SK-N-SH (cell line): ENCODE measurements at regions not wholly inside any gene's neighbourhood (a gene's known extent, or its start where the extent isn't known, plus 50 kb on each side); places are given as distances from the start of the nearest gene placed in this dataset.

ENCODE experiments used
- CHD2 ChIP-seq: fragments of 150-350 bp; IDR thresholded peaks from 2 replicates; pipeline ENCODE4 v1.6.1; 2018; ENCODE audit warnings: low read length; ENCODE audit not compliant: partially characterized antibody
- EP300 ChIP-seq, 2 experiments: IDR thresholded peaks; 2 replicates each; pipeline versions ENCODE4 v1.4.0 to v1.6.1; 2012; ENCODE audit warnings: borderline replicate concordance in 1 of 2, low read depth in 1 of 2, low read length in 1 of 2
- EZH2phosphoT487 ChIP-seq: fragments of 200-600 bp; sonication (generic); IDR thresholded peaks from 2 replicates; pipeline ENCODE4 v1.6.1; 2017; ENCODE audit warnings: low read depth, mixed run types, mild to moderate bottlenecking, antibody characterized with exemption, moderate library complexity, borderline replicate concordance
- POLR2AphosphoS5 ChIP-seq: IDR thresholded peaks from 2 replicates; pipeline ENCODE4 v1.6.1; 2012; ENCODE audit warnings: low read depth, low read length
- RAD21 ChIP-seq: IDR thresholded peaks from 2 replicates; pipeline ENCODE4 v1.6.1; 2012; ENCODE audit warnings: mild to moderate bottlenecking, low read length
- SMC3 ChIP-seq: IDR thresholded peaks from 2 replicates; pipeline ENCODE4 v1.6.1; 2012; ENCODE audit warnings: low read depth, low read length, improper control_type of control experiment
- TEAD4 ChIP-seq: IDR thresholded peaks from 2 replicates; pipeline ENCODE4 v1.4.0; 2012; ENCODE audit warnings: mild to moderate bottlenecking, borderline replicate concordance; ENCODE audit not compliant: insufficient read depth
- YY1 ChIP-seq: IDR thresholded peaks from 2 replicates; pipeline ENCODE4 v1.4.0; 2012; ENCODE audit warnings: low read depth, mild to moderate bottlenecking
- TF ChIP-seq, protein P1 (sequence below): fragments of 200-600 bp; sonication (generic); IDR thresholded peaks from 2 replicates; pipeline ENCODE4 v1.6.1; 2017; ENCODE audit warnings: antibody characterized with exemption, mild to moderate bottlenecking, moderate library complexity
- TF ChIP-seq, protein P2 (sequence below): IDR thresholded peaks from 2 replicates; pipeline ENCODE4 v1.6.1; 2012; ENCODE audit warnings: mild to moderate bottlenecking, low read depth, low read length, moderate library complexity
- TF ChIP-seq, protein P3 (sequence below): IDR thresholded peaks from 2 replicates; pipeline ENCODE4 v1.4.0; 2012; ENCODE audit warnings: low read depth, borderline replicate concordance
- TF ChIP-seq, protein P4 (sequence below): IDR thresholded peaks from 2 replicates; pipeline ENCODE4 v1.4.0; 2012; ENCODE audit warnings: low read depth

DNA sequence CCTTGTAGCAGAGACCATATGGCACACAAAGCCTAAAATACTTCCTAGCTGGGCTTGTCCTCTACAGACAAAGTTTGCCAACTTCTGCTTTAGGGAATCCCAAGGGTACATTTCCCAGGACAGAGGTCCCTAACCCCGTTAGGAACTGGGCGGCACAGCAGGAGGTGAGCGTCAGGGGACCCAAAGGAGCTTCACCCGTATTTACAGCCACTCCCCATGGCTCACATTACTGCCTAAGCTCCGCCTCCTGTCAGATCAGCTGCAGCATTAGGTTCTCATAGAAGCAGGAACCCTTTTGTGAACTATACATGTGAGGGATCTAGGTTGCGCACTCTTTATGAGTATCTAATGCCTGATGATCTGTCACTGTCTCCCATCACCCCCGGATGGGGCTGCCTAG, 88.5 kb upstream of the TRPM3 start:
- TF ChIP-seq EP300 (IDR thresholded peaks at IDR 0.05; ENCODE audit: borderline replicate concordance in 1 of 2, low read depth in 1 of 2, low read length in 1 of 2), result no peak
- TF ChIP-seq CHD2, result no peak
- TF ChIP-seq, protein P1, sequence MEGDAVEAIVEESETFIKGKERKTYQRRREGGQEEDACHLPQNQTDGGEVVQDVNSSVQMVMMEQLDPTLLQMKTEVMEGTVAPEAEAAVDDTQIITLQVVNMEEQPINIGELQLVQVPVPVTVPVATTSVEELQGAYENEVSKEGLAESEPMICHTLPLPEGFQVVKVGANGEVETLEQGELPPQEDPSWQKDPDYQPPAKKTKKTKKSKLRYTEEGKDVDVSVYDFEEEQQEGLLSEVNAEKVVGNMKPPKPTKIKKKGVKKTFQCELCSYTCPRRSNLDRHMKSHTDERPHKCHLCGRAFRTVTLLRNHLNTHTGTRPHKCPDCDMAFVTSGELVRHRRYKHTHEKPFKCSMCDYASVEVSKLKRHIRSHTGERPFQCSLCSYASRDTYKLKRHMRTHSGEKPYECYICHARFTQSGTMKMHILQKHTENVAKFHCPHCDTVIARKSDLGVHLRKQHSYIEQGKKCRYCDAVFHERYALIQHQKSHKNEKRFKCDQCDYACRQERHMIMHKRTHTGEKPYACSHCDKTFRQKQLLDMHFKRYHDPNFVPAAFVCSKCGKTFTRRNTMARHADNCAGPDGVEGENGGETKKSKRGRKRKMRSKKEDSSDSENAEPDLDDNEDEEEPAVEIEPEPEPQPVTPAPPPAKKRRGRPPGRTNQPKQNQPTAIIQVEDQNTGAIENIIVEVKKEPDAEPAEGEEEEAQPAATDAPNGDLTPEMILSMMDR, result no peak
- TF ChIP-seq, protein P2, sequence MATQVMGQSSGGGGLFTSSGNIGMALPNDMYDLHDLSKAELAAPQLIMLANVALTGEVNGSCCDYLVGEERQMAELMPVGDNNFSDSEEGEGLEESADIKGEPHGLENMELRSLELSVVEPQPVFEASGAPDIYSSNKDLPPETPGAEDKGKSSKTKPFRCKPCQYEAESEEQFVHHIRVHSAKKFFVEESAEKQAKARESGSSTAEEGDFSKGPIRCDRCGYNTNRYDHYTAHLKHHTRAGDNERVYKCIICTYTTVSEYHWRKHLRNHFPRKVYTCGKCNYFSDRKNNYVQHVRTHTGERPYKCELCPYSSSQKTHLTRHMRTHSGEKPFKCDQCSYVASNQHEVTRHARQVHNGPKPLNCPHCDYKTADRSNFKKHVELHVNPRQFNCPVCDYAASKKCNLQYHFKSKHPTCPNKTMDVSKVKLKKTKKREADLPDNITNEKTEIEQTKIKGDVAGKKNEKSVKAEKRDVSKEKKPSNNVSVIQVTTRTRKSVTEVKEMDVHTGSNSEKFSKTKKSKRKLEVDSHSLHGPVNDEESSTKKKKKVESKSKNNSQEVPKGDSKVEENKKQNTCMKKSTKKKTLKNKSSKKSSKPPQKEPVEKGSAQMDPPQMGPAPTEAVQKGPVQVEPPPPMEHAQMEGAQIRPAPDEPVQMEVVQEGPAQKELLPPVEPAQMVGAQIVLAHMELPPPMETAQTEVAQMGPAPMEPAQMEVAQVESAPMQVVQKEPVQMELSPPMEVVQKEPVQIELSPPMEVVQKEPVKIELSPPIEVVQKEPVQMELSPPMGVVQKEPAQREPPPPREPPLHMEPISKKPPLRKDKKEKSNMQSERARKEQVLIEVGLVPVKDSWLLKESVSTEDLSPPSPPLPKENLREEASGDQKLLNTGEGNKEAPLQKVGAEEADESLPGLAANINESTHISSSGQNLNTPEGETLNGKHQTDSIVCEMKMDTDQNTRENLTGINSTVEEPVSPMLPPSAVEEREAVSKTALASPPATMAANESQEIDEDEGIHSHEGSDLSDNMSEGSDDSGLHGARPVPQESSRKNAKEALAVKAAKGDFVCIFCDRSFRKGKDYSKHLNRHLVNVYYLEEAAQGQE, result no peak
- TF ChIP-seq, protein P3, sequence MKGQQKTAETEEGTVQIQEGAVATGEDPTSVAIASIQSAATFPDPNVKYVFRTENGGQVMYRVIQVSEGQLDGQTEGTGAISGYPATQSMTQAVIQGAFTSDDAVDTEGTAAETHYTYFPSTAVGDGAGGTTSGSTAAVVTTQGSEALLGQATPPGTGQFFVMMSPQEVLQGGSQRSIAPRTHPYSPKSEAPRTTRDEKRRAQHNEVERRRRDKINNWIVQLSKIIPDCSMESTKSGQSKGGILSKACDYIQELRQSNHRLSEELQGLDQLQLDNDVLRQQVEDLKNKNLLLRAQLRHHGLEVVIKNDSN, result no peak
- no peak for TF ChIP-seq YY1
- TF ChIP-seq POLR2AphosphoS5, result no peak
- TF ChIP-seq TEAD4, result no peak
- TF ChIP-seq SMC3, result no peak
- no peak for TF ChIP-seq RAD21
- TF ChIP-seq, protein P4, sequence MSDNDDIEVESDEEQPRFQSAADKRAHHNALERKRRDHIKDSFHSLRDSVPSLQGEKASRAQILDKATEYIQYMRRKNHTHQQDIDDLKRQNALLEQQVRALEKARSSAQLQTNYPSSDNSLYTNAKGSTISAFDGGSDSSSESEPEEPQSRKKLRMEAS, result no peak
- no peak for TF ChIP-seq EZH2phosphoT487
